Stimulated activated naive CD4-positive, alpha-beta T cell (primary cell): ENCODE measurements at regions not wholly inside any gene's neighbourhood (a gene's known extent, or its start where the extent isn't known, plus 50 kb on each side); places are given as distances from the start of the nearest gene placed in this dataset.

Experiments used
- DNase-seq, 6 experiments: peaks; one replicate each; lab custom pipeline; 2025; lab: John Stamatoyannopoulos, UW

DNA sequence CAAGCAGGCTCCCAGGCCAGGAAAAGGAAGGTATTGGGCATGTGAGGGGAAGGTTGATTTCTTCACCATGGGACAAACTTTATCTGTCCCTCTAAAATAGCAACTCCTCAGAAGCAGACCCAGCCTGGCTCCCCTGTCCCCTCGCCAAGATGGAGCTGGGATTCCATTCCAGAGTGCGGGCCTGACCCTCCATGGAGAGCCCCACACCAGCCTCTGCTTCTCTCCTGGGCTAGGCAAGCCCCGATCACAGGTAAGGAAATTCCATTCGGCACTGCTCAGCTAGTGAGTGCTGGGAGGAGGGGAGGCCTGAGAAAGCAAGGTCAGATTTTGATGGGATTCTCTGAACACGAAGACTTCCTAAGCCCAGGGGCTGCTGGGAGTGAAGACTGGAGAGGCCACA, 98.4 kb downstream of the EFNB1 start:
- DNase-seq, result no peak

DNA sequence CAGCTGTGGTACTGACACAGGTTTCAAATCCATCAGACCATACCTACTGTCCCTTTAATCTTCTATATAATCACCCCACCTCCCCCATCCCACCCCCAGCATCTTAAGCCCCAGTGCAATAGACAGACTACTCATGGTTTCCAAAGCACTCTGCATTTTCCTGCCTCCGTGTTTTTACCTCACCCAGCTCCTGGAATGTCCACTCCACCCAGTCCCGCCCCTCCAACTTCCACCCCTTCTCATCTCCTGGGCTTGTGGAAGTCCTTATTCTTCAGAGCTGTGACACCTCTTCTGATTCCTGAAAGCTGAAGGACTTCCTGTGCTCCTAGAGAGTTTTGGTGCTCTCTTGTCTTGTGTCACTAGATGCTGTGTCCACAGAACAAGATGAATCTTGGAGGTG, 94.3 kb downstream of the EFNB1 start:
- DNase-seq, result no peak

DNA sequence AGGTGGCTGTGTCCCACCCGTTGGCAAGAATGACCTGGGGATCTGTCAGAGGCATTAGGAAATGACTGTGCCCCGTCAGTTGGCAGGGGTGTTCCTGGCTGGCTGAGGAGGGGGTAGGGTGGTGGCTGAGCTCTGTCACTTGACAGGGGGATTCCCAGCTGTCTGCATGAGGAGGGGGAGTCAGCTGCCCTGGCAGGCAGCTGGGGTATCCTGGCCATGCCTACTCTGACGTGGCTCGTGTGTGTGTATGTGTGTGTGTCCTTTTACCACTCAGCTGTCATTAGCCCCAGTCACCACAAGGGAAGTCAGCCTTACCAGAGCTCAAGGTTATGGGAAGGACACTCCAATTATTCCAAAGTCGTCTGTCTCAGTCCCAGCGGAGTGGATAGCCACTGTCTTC, 93.2 kb downstream of the EFNB1 start:
- no peak for DNase-seq

DNA sequence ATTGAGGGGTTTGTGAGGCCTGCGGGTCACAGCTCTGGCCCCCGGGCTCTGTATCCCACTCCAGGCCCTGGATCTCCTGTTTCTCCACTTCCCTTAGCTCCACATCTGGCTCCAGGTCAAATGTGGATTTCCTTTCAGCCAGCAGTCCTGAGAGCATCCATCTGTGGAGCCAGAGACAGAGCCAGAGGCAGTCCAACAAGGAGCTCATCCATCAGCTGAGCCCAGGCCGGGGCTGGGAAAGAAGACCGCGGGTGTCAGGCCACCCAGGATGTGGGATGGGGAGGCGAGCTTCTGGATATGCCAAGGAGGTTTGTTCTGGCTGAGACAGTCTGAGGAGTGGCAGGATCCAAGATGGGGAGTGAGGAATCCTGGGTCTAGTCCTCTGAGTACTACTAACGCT, 91.7 kb downstream of the EFNB1 start:
- DNase-seq, result no peak

DNA sequence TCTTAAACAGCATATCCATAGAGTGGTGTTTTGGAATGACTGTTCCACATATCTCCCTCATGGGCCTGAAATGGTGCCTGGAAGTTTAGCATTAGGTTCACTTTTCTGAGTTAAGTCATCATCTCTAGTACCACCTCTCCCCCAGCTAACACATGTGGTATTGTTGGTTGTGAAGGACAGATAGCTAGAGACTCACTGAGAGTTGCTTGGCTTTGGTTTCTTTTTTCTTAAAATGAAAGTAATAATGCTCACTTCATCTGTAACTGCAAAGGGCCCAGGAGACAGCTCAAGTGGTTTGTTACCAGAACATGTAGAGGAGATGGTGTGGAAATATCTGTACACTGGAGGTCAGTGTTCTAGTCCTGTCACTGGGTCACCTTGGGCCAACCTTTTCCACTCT, 90.9 kb downstream of the EFNB1 start:
- DNase-seq, result no peak

DNA sequence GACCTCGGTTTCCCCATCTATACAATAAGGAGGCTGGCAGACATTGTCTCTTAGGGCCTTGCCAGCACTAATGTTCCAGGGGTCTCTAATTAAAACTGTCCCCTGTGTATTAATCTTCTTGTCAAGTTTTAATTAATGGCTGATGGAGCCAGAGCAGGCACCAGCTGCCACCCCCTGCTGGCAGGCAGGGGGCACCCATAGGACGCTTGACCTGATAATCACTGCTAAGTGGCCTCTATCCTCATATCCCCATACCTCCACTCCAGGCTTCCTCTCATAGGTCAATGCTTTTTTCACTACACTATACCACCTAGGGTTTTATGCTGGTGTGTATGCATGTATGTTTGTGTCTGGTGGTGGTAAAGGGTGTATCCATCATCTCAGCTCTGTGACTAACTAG, 89.4 kb downstream of the EFNB1 start:
- no peak for DNase-seq

DNA sequence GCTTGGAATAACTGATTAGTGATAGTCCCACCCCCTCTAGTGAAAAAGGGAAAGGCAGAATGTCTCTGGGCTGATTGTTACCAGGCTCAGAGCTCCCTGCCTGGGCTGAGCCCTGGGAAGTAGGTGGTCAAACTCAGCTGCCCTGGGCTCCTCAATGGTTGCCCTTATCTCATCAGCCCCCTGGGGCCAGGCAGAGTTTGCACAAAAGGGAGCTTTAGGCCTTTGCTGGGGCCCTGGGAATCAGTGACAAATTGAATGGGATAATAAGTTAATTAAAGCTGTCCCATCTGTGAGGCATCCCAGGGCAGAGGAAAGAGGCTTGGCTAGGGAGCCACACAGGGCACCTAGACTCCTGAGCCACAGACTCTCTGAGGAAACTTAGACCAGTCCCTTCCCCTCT, 89.0 kb downstream of the EFNB1 start:
- DNase-seq, result no peak

DNA sequence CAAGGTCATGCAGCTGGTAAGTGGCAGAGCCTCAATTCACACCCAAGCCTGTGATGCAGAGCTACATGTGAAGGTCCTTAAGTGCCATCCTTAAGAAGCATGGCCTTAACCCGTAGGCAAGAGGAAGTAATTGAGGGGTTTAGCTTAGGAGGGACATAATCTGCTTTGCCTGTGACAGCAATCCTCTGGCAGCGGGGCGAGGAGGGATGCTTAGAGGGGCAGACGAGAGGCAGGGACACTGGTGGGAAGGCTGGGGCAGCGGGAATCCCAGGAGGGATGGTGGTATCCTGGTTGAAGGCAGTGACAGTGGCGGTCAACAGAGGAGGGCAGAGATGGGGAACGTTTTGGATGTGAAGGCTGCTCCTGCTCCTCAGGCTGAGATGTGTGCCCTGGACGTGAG, 88.1 kb downstream of the EFNB1 start:
- DNase-seq, result no peak

DNA sequence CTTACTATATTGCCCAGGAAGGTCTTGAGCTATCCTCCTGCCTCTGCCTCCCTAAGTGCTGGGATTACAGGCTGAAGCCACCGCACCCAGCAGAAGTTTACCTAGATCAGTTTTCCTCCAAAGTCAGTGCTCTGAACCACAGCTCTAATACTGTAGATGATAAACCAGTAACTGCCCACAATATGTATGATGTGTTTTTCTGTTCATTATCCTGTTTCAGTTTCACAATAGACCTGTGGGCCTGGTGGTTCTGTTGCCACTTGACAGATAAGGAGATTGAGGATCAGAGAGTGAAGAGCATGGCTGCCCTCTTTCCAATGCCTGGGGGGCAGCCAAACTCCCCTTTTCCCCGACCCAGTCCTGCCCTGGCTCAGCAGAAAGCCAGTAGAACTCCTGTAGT, 87.0 kb downstream of the EFNB1 start:
- DNase-seq, result no peak

DNA sequence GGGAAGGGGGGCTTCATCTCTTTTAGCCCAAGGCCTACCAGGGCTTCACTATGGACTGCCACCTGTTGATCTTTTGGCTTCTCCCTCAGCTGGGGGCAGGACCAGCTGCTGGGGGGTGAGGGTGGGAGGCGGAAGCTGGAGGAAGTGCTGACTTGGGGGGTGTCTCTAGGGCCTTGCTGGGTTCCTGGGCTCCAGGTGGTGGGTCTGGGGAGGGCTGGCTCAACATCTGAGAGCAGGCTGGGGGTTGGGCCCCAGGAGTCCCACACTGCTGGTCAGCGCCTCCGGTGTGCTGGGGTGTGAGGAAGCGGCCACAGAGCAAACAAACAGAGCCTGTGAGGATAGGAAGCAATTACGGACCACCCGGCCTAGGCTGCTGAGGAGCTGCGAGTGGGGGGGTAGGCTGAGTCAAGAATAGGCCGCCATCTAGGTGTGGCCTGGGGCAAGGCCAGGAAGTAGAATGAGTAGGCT, 85.7 kb downstream of the EFNB1 start:
- no peak for DNase-seq

DNA sequence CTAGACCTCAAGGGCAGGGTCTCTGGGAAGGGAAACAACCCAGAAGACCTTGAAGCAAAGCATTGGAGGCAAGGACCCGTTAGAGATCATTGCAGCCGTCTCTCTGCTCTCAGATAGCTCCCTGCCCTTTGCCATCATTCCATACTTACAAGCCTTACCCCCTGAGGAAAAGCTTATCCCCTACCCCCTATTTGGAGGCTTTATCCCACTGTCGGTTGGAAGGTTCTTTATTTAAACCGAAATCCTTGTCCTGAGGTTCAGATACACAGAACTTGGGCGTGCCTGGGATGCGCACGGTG, 84.4 kb downstream of the EFNB1 start:
- DNase-seq, result no peak

DNA sequence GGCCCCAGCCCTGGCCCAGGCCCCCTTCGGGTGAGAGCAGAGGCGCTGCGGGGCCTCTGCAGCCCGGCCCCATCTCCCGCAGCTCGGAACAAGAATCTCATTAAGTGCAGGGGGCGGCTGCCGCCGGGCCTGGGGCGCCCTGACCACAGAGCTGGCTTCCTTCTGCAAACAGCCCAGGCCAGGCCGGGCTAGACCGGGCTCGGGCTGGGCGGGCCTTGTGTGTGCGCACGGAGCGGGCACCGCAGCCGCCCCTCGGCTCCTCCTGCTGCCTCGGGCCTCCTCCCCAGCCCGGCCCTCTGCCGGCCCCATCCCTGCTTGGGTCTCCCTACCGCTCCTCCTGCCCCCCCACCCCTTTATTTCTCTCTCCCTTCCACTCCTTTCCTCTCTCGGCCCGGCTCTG, 83.3 kb downstream of the EFNB1 start:
- no peak for DNase-seq

DNA sequence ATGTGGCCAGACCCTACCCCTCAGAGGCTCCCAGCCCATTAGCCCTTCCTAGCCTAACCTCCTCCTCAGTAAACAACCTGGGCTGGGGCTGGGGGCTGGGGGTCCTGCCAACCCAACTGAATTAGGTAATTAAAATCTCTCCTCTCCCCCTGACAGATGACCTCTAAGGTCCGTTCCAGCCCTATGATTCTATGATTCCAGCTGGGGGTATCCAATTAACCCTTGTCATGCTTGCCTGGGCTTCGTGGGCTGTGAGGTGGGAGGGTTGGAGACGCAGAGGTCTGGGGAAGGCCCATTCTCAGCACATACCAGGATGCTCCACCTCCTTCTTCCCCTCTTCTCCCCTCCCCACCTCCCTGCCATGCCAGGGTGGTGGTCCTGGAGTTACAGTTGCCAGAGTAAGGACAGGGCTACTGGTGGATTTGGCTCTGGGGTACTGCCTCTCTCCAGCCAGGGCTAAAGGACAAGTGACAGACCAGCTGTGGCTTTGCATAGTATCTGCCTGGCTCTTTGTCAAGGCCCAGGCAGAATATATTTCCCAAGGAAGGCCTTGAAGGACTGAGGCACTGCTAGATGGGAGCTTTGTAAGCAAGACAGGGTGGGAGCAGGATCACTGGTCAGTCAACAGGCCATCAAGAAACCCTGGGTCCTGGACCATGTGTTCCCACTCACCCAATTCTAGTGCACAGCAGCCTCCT, 82.1 kb downstream of the EFNB1 start:
- no peak for DNase-seq

DNA sequence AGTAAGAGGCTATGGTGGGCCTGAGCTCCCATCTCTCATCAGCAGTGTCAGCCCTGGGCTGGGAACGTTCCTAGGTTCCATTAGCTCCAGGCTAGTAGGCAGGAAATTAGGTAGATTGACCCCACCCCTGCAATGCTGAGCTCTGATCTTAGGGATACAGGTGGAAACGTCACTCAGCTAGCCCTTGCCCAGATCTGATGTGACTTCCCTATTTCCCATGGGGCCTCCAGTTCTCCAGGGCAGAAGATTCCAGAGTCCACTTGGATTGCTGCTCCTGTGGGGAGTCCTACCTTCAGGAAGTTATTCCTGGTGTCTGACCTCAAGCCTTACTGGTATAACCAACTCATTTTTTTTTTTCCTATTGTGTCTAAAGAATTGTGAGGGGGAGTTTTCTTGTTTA, 81.1 kb downstream of the EFNB1 start:
- no peak for DNase-seq

DNA sequence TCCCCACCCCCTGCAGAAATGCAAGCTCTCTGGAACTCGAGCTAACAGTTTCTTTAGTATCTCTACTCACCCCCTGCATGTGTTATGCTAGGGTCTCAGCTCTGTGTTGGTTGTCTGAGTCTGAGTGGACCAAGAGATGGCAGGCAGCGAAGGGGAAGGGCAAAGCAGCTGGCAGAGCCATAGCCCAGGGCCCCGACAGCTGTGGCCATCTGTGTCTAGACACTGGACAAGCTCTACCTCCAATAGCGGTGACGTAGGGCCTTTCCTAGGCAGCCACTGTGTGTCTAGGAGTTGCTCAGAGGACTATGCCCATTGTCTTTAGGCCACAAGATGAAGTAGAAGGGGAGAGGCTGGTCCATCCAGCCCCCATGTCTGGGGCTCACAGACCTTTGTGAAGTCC, 79.2 kb downstream of the EFNB1 start:
- DNase-seq, result no peak

DNA sequence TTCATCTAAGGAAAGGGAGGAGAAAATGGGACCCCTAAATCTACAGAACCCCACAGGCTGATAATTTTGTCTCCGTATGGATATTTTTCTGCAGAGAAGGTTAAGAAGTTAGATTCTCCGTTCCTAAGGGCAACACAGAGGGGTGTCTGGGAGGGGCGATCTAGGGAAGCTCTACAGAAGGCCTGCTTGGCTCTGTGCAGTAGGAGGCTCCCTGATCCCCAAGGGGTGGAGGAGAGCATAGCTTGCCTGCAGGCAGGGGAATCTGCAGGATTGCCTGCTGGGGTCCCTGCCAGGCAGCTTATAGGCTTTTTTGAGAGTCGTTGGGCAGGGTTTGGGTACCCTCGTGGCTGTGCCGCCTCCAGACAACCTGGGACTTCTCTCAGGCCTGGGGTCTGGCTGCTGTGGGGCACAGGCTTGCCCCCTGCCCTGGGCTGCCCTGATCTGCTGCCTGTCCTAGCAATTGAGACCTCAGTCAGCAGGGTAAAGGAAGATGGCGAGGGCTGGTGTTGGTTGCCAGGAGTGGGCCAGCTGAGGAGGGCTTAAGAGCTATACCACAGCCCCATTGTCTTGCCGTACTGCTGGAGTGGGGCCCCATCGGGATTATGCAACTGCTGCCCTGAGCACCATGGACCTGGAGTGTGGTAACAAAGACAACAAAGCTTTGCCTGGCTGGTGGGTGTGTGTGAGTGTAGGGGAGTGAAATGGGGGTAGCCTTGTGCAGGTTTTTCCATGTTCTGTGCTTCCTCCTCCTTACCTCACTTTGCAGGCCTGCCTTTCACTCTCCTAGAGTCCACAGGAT, 74.1 kb downstream of the EFNB1 start:
- DNase-seq, result no peak

DNA sequence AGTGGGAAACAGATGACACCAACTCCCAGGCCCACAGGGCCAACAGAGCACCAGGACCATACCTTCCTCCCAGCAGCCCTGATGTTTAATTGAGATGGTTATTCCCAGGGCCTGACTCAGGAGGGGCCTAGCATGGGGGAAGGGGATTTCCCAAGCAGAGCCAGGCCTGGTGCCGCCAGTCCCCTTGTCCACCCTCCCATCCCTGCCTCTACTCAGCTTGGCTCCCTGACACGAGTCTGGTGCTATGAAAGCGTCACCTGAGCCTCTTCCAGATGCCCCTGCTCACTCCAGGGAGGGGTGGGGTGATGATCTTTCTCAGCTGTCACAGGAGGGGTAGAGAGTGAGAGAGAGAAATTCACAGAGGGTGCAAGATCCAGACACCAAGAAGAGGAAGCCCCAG, 72.7 kb downstream of the EFNB1 start:
- no peak for DNase-seq

DNA sequence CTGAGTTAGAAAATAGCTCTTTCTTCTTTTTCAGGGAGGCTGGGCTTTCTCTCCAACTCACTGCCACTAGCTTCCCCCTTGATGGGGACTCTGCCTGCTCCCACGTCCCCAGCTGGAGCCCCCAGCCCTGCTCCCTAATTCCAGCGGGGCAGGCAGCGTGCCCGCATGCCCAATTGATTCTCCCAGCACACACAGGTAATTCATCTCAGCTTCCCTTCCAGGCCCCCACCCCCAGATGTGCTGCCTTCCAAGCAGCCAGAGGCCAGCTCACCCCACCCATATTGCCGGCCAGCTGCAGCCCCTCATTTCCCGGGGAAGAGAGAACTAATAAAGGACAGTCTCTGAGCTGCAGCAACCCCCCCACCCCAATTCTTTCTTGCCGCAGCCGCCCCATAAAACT, 69.8 kb downstream of the EFNB1 start:
- DNase-seq, result no peak

DNA sequence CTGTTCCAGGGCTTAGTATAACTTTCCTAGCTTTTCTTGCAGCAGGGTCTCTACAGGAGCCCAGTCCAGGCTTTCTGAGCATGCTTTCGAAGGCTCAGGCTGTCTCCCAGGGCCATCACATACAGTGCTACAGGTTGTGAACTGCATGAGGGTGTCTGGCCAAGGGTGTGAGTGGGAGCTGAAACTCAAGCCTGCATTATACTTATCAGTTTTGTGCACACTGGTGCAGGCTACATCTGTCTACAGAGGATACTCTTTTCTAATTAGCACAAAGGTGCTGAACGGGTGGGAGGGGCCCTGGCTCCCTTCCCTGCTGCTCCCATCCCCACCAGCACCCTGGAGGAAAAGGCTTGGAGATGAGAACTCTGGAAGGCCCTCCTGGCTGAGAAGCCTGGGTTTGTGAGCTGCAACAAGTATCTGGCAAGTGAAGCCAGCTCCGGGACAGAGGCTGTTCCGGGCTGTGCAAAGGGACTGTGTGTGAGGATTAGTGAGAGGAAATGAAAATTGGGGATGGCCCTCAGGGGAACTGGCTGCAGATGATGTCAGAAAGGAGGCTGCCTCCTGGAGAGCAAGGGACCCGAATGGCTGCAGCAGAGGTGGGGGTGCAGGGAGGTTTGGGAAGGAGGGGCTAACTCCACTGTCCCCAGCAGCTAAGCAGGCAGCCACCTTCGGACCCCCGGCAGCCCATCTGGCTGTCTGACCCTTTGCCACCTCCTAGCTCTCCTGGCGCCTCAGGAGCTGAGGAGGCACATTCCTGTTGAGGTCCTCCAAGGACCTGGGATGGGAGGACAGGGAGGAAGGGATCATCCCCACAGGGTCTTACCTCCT, 68.5 kb downstream of the EFNB1 start:
- no peak for DNase-seq

DNA sequence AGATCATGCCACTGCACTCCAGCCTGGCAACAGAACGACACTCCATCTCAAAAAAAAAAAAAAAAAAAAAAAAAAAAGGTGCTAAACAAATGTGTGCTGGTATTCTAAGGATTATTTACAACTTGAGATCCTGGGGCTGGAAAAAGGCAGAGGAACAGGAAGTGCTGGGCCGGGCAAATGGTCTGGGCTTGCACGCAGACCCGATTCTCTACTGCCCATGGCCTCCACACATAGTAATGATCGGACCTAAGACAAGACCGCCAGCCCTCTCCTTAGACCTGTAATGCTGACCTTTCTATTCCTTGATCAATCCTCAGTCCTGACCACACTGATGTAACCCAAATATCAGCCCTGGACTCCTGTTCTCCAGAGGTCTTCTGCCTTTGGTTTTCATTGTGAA, 67.8 kb downstream of the EFNB1 start:
- no peak for DNase-seq

DNA sequence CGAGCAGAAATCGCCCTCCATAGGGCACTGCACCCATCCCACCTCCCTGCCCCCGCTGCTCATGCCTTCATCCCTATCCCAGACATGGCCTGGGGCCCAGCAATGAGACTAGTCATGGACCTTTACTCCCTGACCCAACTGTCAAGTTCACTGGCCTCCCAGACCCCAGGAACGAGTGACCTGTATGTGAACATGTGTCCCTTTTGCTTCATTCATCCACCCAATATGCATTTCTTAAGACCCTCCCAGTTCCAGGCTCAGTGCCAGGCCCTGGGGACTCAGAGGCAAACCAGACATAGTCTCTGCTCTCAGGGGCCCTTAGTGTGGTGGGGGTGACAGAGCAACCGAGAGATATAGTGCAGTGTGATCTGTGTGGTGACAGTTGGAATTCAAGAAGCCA, 67.0 kb downstream of the EFNB1 start:
- DNase-seq, result no peak

DNA sequence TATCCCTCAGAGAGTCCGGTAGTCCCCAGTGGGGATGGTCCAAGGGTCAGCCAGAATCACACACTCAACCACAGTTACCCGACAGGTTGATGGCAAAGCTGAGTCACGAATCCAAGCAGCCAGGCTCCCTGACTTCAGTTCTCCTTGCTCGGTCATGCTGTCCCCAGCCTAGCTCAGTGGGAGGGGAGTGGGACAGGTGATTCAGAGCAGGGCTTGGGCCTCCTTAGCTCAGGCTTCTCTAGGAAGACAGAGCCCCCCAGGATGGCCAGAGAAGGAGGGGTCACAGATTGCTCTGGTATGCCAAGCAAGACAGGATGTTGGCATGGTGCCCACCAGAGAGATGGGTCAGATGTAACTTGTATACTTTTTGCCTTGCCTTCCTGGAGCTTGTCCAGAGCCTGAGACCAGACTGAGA, 66.5 kb downstream of the EFNB1 start:
- no peak for DNase-seq
